GM12873 (cell line): ENCODE measurements at regions not wholly inside any gene's neighbourhood (a gene's known extent, or its start where the extent isn't known, plus 50 kb on each side); places are given as distances from the start of the nearest gene placed in this dataset.

Experiments
- CTCF ChIP-seq: IDR thresholded peaks from 2 replicates; pipeline ENCODE4 v1.5.1; 2012; ENCODE audit warnings: low read depth, mild to moderate bottlenecking, moderate library complexity, low read length, control low read depth; ENCODE audit not compliant: insufficient read depth; ENCODE audit errors: missing control alignments

- no peak for TF ChIP-seq CTCF
Measured at GRCh38 chr15:77762747-77763355, 130.1 kb upstream of the LINGO1 start.

- no peak for TF ChIP-seq CTCF
Measured at GRCh38 chr15:77759896-77760592, 127.3 kb upstream of the LINGO1 start.

GRCh38 chr15:77753939-77754338 lies 121.2 kb upstream of the LINGO1 start:
- TF ChIP-seq CTCF: no peak

GRCh38 chr15:77753281-77753873 lies 120.7 kb upstream of the LINGO1 start:
- TF ChIP-seq CTCF: no peak

- no peak for TF ChIP-seq CTCF
Measured at GRCh38 chr15:77749998-77750540, 117.4 kb upstream of the LINGO1 start.

- TF ChIP-seq CTCF: no peak
Measured at GRCh38 chr15:77749236-77749997, 116.7 kb upstream of the LINGO1 start.
